GM20000 (cell line): ENCODE measurements at regions not wholly inside any gene's neighbourhood (a gene's known extent, or its start where the extent isn't known, plus 50 kb on each side); places are given as distances from the start of the nearest gene placed in this dataset.
"Not testable (repeated sequence)": the region's sequence is repeated elsewhere in the genome, so short reads cannot be mapped to it uniquely, and the experiment has no call there.

Experiments used
- DNase-seq: peaks from one replicate; pipeline ENCODE4 v3.0.0; 2012; ENCODE audit warnings: low spot score
- TF ChIP-seq, protein P1 (sequence below): IDR thresholded peaks from 2 replicates; pipeline ENCODE4 v1.5.1; 2012; ENCODE audit warnings: mild to moderate bottlenecking, control low read depth; ENCODE audit errors: extremely low read depth, missing control alignments

DNA sequence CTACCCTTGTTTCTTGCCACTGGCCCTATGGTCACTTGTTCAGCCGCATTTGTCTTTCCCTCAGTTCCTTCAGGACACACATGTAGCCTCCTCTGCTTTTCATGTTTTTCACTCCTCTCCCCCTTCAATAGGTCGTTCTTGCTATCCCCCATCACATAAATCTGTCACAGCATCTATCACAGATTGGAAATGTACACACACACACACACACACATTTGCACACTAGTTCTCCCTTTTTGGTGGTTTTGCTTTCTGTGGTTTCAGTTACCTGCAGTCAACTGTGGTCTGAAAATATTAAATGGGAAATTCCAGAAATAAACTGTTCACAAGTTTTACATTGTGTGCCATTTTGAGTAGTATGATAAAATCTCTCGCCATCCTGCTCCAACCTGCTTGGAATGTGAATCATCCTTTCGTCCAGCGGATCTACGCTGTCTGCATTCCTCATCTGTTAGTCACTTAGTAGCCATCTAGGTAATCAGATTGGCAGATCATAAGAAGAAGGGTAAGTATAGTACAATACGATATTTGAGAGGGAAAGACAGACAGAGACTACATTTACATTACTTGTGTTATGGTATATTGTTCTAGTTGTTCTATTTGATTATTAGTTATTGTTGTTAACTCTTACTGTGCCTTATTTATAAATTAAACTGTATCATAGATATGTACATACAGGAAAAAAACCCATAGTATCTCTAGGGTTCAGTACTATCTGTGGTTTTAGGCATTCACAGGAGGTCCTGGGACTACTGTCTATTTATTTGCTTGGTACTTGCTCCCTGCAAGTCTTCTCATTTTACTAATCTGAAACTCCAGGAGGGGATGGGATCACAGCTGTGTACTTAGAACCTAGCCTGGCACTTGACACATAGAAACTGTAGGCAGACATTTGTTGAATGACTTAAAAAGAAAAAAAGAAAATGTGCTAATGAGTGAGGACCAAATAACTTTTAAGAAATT, 86.1 kb upstream of the PNPT1 start:
- no peak for DNase-seq

DNA sequence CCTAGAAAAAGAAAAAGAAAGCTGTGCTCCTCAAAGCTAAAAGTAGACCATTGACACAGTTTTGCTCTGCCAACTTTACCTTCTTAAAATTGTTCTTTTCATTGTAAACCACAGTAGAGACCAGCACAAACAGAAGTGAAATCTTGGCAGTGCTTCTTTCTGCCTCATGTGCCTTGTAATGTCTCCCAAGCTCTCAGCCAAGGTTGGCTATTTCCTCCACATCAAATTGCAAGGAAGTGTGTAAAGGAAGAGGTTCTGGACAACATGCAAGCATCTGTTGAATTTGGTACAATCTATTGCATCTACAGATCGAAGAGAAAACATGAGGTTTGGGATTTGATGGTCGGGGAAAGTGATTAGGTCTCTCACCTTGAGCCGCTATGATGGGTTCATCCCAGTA, 83.3 kb upstream of the PNPT1 start:
- DNase-seq: no peak
- TF ChIP-seq, protein P1, sequence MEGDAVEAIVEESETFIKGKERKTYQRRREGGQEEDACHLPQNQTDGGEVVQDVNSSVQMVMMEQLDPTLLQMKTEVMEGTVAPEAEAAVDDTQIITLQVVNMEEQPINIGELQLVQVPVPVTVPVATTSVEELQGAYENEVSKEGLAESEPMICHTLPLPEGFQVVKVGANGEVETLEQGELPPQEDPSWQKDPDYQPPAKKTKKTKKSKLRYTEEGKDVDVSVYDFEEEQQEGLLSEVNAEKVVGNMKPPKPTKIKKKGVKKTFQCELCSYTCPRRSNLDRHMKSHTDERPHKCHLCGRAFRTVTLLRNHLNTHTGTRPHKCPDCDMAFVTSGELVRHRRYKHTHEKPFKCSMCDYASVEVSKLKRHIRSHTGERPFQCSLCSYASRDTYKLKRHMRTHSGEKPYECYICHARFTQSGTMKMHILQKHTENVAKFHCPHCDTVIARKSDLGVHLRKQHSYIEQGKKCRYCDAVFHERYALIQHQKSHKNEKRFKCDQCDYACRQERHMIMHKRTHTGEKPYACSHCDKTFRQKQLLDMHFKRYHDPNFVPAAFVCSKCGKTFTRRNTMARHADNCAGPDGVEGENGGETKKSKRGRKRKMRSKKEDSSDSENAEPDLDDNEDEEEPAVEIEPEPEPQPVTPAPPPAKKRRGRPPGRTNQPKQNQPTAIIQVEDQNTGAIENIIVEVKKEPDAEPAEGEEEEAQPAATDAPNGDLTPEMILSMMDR: no peak

More for the DNA sequence above, 86.1 kb upstream of the PNPT1 start:
- TF ChIP-seq, protein P1: no peak

DNA sequence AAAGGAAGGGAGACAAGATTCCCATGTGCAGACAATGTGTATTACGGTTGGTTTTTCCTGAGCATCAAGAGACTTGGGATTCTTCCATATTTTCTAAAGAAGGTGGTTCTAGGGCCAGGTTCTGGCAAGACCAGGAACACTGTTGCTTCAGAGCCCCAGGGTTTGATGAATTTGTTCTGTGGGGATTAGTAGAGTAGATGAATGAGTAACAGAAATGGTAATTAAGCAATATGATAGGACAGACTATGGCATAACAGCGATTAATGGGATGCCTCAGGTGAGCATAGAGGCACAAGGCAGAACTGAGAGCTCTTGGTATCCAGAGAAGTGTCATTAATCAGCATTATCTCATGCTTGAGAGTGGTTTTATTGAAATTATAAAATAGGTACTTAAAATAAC, 82.8 kb upstream of the PNPT1 start:
- TF ChIP-seq, protein P1: no peak
- DNase-seq: no peak

DNA sequence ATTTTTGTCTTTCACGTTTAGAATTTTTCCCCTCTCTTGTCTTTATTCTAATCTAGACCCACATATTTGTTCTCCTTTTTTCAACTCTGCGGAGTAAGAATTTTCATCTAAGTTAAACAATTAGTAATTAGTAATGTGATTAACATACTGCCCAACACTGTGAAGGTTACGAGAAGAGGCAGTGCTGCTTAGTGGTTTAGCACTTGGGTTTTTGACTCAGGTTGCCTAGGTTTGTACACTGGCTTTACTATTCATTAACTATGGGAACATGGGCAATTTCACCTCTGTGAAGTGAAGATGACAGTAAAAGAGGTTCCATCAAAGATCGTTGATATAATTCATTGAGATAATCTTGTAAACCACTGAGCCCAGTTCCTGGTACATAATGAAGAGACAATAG, 82.2 kb upstream of the PNPT1 start:
- TF ChIP-seq, protein P1: no peak
- no peak for DNase-seq

DNA sequence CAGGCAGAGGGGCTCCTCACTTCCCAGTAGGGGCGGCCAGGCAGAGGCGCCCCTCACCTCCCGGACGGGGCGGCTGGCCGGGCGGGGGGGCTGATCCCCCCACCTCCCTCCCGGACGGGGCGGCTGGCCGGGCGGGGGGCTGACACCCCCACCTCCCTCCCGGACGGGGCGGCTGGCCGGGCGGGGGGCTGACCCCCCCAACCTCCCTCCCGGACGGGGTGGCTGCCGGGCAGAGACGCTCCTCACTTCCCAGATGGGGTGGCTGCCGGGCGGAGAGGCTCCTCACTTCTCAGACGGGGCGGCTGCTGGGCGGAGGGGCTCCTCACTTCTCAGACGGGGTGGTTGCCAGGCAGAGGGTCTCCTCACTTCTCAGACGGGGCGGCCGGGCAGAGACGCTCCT, 80.0 kb upstream of the PNPT1 start:
- DNase-seq: not testable (repeated sequence)

DNA sequence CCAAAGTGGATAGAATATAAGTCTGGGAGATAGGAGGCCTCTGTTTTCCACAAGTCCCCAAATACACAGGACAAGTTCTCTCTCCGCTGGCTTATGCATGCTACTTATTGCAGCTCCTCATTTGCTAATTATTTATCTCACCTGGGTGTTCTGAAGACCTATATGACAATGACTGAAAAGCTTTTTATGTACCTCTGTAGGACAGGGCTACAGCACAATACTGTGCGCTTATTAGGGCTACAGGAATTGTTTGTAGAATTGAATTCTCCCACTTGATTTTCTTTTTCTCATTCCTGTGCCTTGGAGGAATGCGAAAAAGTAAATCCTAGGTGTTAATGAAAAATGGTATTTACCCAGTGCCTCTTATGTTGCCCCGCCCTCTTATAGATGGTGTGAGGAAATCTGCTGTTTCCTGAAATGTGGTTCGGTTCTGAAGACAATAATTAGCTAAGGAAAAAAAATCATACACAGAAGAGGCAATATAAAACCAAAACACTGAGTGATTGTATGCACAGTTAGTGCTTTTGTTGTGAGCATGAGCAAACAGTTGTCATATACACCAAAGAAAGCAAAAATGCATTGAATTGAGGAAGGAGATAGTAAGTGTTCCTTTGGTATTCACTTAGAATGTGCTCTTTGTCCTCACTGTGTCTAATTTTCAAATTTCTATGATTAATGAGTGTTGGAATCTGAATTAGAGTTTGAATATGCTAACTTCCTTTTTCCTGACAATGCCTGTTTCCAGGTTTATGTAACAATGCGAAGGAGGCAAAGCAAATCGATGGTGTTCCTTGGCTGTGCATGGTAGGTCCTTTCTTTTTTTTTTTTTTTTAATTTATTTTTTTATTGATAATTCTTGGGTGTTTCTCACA, 78.7 kb upstream of the PNPT1 start:
- TF ChIP-seq, protein P1: no peak
- no peak for DNase-seq

DNA sequence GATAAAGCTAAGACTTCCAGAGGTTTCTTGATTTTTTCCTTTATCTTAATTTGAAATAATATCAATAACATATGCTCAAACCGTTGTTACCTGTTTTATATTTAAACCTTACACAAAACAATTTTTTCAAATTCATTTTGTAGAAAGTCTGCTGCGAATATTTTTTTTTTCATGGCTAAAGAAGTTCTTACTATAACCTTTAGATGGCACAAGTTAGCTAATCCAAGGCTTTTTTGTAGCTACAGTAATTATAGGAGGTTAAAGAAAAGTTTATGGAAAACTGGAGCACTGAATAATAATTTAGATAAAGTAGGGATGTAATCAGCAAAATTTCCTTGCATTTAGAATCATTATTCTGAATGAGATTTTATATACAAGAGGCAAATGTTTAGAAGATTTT, 78.0 kb upstream of the PNPT1 start:
- TF ChIP-seq, protein P1: no peak
- DNase-seq: no peak
